ENCODE measurements at regions not wholly inside any gene's neighbourhood (a gene's known extent, or its start where the extent isn't known, plus 50 kb on each side); places are given as distances from the start of the nearest gene placed in this dataset.

DNA sequence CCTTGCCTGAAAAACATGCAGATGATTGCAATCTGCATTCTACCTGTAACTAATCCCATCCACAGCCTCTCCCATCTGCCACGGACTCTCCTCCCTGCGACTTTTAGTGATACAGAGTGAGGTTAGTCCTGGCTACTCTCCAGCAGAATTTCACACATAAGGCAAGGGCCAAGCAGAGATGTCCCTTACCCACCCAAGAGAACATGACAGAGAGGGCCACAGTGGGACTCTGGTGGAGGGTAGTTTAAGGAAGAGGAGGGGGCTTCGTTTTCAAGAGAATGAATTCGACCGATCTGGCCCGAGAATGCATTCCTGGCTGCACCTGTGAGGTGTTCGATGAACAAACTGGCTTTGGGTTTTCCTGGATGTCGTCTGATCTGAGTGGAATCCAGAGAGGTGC is 87.5 kb upstream of the SIM2 start:
- H3K9ac ChIP-seq (ENCODE audit: low read length), result no peak overlapping the region
- H3K79me2 ChIP-seq (ENCODE audit: insufficient read depth, low read length), result no peaks in the 10 kb centered on the region
- H3K27me3 ChIP-seq (ENCODE audit: insufficient read depth, low read length), result no peaks in the 10 kb centered on the region
- TF ChIP-seq, protein P1, sequence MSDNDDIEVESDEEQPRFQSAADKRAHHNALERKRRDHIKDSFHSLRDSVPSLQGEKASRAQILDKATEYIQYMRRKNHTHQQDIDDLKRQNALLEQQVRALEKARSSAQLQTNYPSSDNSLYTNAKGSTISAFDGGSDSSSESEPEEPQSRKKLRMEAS (IDR thresholded peaks at IDR 0.05), result no peak
- TF ChIP-seq ELF1 (IDR thresholded peaks at IDR 0.05; ENCODE audit: borderline replicate concordance, low read depth) (no peak), POLR2AphosphoS5 (IDR thresholded peaks at IDR 0.05; ENCODE audit: low read depth, low read length) (no peak), EZH2 (IDR thresholded peaks at IDR 0.05) (no peak), ZNF274 (IDR thresholded peaks at IDR 0.05; ENCODE audit: low read depth, low read length) (no peak), EZH2phosphoT487 (IDR thresholded peaks at IDR 0.05; ENCODE audit: borderline replicate concordance) (no peak), SRF (IDR thresholded peaks at IDR 0.05; ENCODE audit: low read depth) (no peak), CEBPB (IDR thresholded peaks at IDR 0.05; ENCODE audit: low read depth) (no peak), RAD21 (IDR thresholded peaks at IDR 0.05; ENCODE audit: low read depth) (no peak), JUND (IDR thresholded peaks at IDR 0.05) (no peak)
- TF ChIP-seq, protein P2, sequence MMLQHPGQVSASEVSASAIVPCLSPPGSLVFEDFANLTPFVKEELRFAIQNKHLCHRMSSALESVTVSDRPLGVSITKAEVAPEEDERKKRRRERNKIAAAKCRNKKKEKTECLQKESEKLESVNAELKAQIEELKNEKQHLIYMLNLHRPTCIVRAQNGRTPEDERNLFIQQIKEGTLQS (IDR thresholded peaks at IDR 0.05), result no peak
- DNase-seq (ENCODE audit: low read depth, low spot score) (no peak), ATAC-seq (no peak)
- BruUV-seq (replicated peaks), result no TSS peak
- H3K36me3 ChIP-seq (ENCODE audit: control insufficient read depth in 1 of 2, insufficient read depth in 2 of 2, low read length in 2 of 2), result no peaks in the 10 kb centered on the region
- no peak overlapping the region for H3K4me2 ChIP-seq (ENCODE audit: low read length)
- ChIA-PET CTCF (no interaction called here), RAD21 (ENCODE audit: low non-redundant PET in 1 of 2, low total read pairs in 2 of 2, uncharacterized antibody in 2 of 2, unreplicated experiment in 2 of 2) (no interaction called here), POLR2A (no interaction called here)
- H3K4me3 ChIP-seq (replicated peaks in 1 of 2; ENCODE audit: low read depth in 1 of 2, low read length in 2 of 2), result no peak overlapping the region
- H3K4me1 ChIP-seq (ENCODE audit: control insufficient read depth in 1 of 2, insufficient read depth in 2 of 2, low read length in 2 of 2), result peaks cover 4% of the 10 kb centered on the region in 2 experiments; a peak in 2 of 4 replicates
- no peaks in the 10 kb centered on the region for H3K9me2 ChIP-seq (ENCODE audit: insufficient read depth)
- no peak overlapping the region for H3K27ac ChIP-seq (ENCODE audit: low read depth, low read length)
- intact Hi-C loops (cut with micrococcal nuclease), result no loop called here
- no peaks in the 10 kb centered on the region for H4K20me1 ChIP-seq (ENCODE audit: insufficient read depth)
- no peaks in the 10 kb centered on the region for H3K9me3 ChIP-seq (ENCODE audit: control insufficient read depth in 1 of 2, insufficient read depth in 1 of 2, low read depth in 1 of 2, low read length in 2 of 2)
- H2AFZ ChIP-seq (ENCODE audit: low read depth, low read length, poor library complexity, severe bottlenecking), result no peak overlapping the region

DNA sequence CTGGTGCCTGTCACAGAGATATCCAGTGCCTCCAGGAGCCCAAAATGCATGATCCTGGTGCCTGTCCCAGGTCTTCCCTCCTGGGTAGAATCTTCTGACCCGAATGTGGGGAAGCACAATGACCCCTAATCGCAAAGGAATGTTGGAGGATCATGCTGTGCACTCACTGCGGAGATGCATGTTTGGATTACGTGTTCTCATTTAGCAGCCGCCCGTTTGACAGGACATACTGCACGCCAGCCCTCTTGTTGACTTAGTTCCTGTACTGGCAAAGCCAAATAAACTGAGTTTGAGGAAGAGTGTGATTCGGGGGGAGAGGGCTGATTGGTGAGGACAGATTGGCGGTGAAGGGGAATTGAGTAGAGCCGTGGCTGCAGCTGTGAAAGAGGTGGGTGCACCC is 85.9 kb upstream of the SIM2 start:
- H3K27ac ChIP-seq (ENCODE audit: low read depth, low read length), result no peak overlapping the region
- RAD21 ChIA-PET (ENCODE audit: low non-redundant PET in 1 of 2, low total read pairs in 2 of 2, uncharacterized antibody in 2 of 2, unreplicated experiment in 2 of 2), result no interaction called here
- intact Hi-C loops (cut with micrococcal nuclease), result no loop called here
- no peak for TF ChIP-seq JUND (IDR thresholded peaks at IDR 0.05)
- no peak for TF ChIP-seq ZNF274 (IDR thresholded peaks at IDR 0.05; ENCODE audit: low read depth, low read length)
- TF ChIP-seq EZH2phosphoT487 (IDR thresholded peaks at IDR 0.05; ENCODE audit: borderline replicate concordance), result no peak
- TF ChIP-seq CEBPB (IDR thresholded peaks at IDR 0.05; ENCODE audit: low read depth), result no peak
- TF ChIP-seq SRF (IDR thresholded peaks at IDR 0.05; ENCODE audit: low read depth), result no peak
- no peak for TF ChIP-seq RAD21 (IDR thresholded peaks at IDR 0.05; ENCODE audit: low read depth)
- no peak for TF ChIP-seq ZFX (IDR thresholded peaks at IDR 0.05)
- TF ChIP-seq EGR1 (IDR thresholded peaks at IDR 0.05; ENCODE audit: low read depth), result no peak
- TF ChIP-seq, protein P2 (IDR thresholded peaks at IDR 0.05), result no peak
- no peak for TF ChIP-seq YY1 (IDR thresholded peaks at IDR 0.05; ENCODE audit: extremely low read depth, insufficient replicate concordance, low read depth, low read length)
- TF ChIP-seq, protein P3, sequence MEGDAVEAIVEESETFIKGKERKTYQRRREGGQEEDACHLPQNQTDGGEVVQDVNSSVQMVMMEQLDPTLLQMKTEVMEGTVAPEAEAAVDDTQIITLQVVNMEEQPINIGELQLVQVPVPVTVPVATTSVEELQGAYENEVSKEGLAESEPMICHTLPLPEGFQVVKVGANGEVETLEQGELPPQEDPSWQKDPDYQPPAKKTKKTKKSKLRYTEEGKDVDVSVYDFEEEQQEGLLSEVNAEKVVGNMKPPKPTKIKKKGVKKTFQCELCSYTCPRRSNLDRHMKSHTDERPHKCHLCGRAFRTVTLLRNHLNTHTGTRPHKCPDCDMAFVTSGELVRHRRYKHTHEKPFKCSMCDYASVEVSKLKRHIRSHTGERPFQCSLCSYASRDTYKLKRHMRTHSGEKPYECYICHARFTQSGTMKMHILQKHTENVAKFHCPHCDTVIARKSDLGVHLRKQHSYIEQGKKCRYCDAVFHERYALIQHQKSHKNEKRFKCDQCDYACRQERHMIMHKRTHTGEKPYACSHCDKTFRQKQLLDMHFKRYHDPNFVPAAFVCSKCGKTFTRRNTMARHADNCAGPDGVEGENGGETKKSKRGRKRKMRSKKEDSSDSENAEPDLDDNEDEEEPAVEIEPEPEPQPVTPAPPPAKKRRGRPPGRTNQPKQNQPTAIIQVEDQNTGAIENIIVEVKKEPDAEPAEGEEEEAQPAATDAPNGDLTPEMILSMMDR (IDR thresholded peaks at IDR 0.05 in 2 of 3, conservative IDR thresholded peaks at IDR 0.05 in 1 of 3; ENCODE audit: borderline replicate concordance in 1 of 3, insufficient read depth in 1 of 3, low read depth in 2 of 3, low read length in 2 of 3), result no peak
- no peak for TF ChIP-seq CBX3 (IDR thresholded peaks at IDR 0.05; ENCODE audit: low read depth)
- TF ChIP-seq POLR2AphosphoS5 (IDR thresholded peaks at IDR 0.05; ENCODE audit: low read depth, low read length), result no peak
- no peak for TF ChIP-seq POLR2A (IDR thresholded peaks at IDR 0.05; ENCODE audit: borderline replicate concordance, extremely low read depth, insufficient read depth, insufficient read length)
- no peak for TF ChIP-seq SP1 (IDR thresholded peaks at IDR 0.05; ENCODE audit: low read depth)
- no peak for TF ChIP-seq SIN3A (IDR thresholded peaks at IDR 0.05; ENCODE audit: low read depth)
- no peak overlapping the region for H3K4me3 ChIP-seq (replicated peaks in 1 of 2; ENCODE audit: low read depth in 1 of 2, low read length in 2 of 2)
- BruUV-seq (replicated peaks), result no TSS peak
- H2AFZ ChIP-seq (ENCODE audit: low read depth, low read length, poor library complexity, severe bottlenecking), result no peak overlapping the region
- H4K20me1 ChIP-seq (ENCODE audit: insufficient read depth), result no peaks in the 10 kb centered on the region
- H3K4me2 ChIP-seq (ENCODE audit: low read length), result no peak overlapping the region
- H3K79me2 ChIP-seq (ENCODE audit: insufficient read depth, low read length), result no peaks in the 10 kb centered on the region
- CTCF ChIA-PET, result no interaction called here
- no peaks in the 10 kb centered on the region for H3K9me2 ChIP-seq (ENCODE audit: insufficient read depth)
- POLR2A ChIA-PET, result no interaction called here
- no peak overlapping the region for H3K9ac ChIP-seq (ENCODE audit: low read length)
- H3K27me3 ChIP-seq (ENCODE audit: insufficient read depth, low read length), result no peaks in the 10 kb centered on the region
- H3K9me3 ChIP-seq (ENCODE audit: control insufficient read depth in 1 of 2, insufficient read depth in 1 of 2, low read depth in 1 of 2, low read length in 2 of 2), result no peaks in the 10 kb centered on the region
- DNase-seq (ENCODE audit: low read depth, low spot score) (no peak), ATAC-seq (no peak)
- peaks cover 4% of the 10 kb centered on the region in 2 experiments; a peak in 2 of 4 replicates for H3K4me1 ChIP-seq (ENCODE audit: control insufficient read depth in 1 of 2, insufficient read depth in 2 of 2, low read length in 2 of 2)
- no peaks in the 10 kb centered on the region for H3K36me3 ChIP-seq (ENCODE audit: control insufficient read depth in 1 of 2, insufficient read depth in 2 of 2, low read length in 2 of 2)
